LoVo (cell line): ENCODE measurements at regions not wholly inside any gene's neighbourhood (a gene's known extent, or its start where the extent isn't known, plus 50 kb on each side); places are given as distances from the start of the nearest gene placed in this dataset.
"Not testable (repeated sequence)": the region's sequence is repeated elsewhere in the genome, so short reads cannot be mapped to it uniquely, and the experiment has no call there.

ENCODE experiments used
- DNase-seq: peaks from one replicate; pipeline ENCODE4 v3.0.0-alpha.2; 2016; ENCODE audit warnings: low spot score

GRCh38 chr3:31184261-31185061 is 290.0 kb upstream of the GADL1 start:
- no peak for DNase-seq

- DNase-seq: no peak
Measured at GRCh38 chr3:31185062-31185357, 290.5 kb upstream of the GADL1 start.

- no peak for DNase-seq
Measured at GRCh38 chr3:31186041-31186440, 291.6 kb upstream of the GADL1 start.

GRCh38 chr3:31187380-31187779 is 292.9 kb upstream of the GADL1 start:
- DNase-seq: no peak

- no peak for DNase-seq
Measured at GRCh38 chr3:31188112-31188511, 293.7 kb upstream of the GADL1 start.

- DNase-seq: no peak
Measured at GRCh38 chr3:31189330-31189729, 294.9 kb upstream of the GADL1 start.

GRCh38 chr3:31189971-31190370 is 295.5 kb upstream of the GADL1 start:
- DNase-seq: no peak

- DNase-seq: no peak
Measured at GRCh38 chr3:31191354-31191753, 296.9 kb upstream of the GADL1 start.

GRCh38 chr3:31193429-31193828 is 299.0 kb upstream of the GADL1 start:
- DNase-seq: no peak

GRCh38 chr3:31193871-31194270 is 299.4 kb upstream of the GADL1 start:
- DNase-seq: no peak

GRCh38 chr3:31196261-31196660 is 301.8 kb upstream of the GADL1 start:
- DNase-seq: no peak

GRCh38 chr3:31196881-31197364 is 302.5 kb upstream of the GADL1 start:
- DNase-seq: no peak

- peak; percentile 43 for DNase-seq
Measured at GRCh38 chr3:31197941-31198340, 303.5 kb upstream of the GADL1 start.

GRCh38 chr3:31198890-31199289 is 304.4 kb upstream of the GADL1 start:
- no peak for DNase-seq

GRCh38 chr3:31203960-31204795 is 309.7 kb upstream of the GADL1 start:
- peak; percentile 23 for DNase-seq

GRCh38 chr3:31204796-31205056 is 310.3 kb upstream of the GADL1 start:
- not testable (repeated sequence) for DNase-seq

- DNase-seq: no peak
Measured at GRCh38 chr3:31210068-31210645, 315.7 kb upstream of the GADL1 start.

- DNase-seq: peak; percentile 76
Measured at GRCh38 chr3:31213869-31214486, 318.7 kb upstream of the STT3B start.

GRCh38 chr3:31218082-31218481 is 314.6 kb upstream of the STT3B start:
- DNase-seq: no peak

GRCh38 chr3:31219131-31219843 is 313.4 kb upstream of the STT3B start:
- DNase-seq: peak; percentile 14

GRCh38 chr3:31220431-31220830 is 312.3 kb upstream of the STT3B start:
- DNase-seq: no peak

- no peak for DNase-seq
Measured at GRCh38 chr3:31223278-31223677, 309.4 kb upstream of the STT3B start.
